Neural progenitor cell (in vitro differentiated cells): ENCODE measurements at regions not wholly inside any gene's neighbourhood (a gene's known extent, or its start where the extent isn't known, plus 50 kb on each side); places are given as distances from the start of the nearest gene placed in this dataset.
A peak's percentile ranks its signal among the peaks of the same experiment; 100 is the strongest.

Experiments
- DNase-seq: peaks from one replicate; pipeline ENCODE4 v3.0.0-alpha.2; 2016; ENCODE audit warnings: low spot score
- H2AFZ ChIP-seq: fragments of 200-600 bp; sonication (generic); replicated peaks from 2 replicates; pipeline ENCODE4 v1.6.1; 2016; ENCODE audit warnings: antibody characterized with exemption
- H3F3A ChIP-seq: fragments of 200-600 bp; sonication (generic); 2 replicates; pipeline ENCODE4 v1.6.1; 2016; ENCODE audit warnings: antibody characterized with exemption, low read depth
- H3K27ac ChIP-seq: fragments of 200-600 bp; sonication (generic); 2 replicates; pipeline ENCODE4 v1.5.1; 2016; ENCODE audit warnings: mild to moderate bottlenecking
- H3K27me3 ChIP-seq: fragments of 200-600 bp; sonication (generic); 2 replicates; pipeline ENCODE4 v1.6.1; 2016; ENCODE audit warnings: mild to moderate bottlenecking, moderate library complexity
- H3K36me3 ChIP-seq: fragments of 200-600 bp; sonication (generic); 2 replicates; pipeline ENCODE4 v1.5.1; 2016
- H3K4me1 ChIP-seq: fragments of 200-600 bp; sonication (generic); 2 replicates; pipeline ENCODE4 v1.6.1; 2016; ENCODE audit warnings: mixed run types
- H3K4me2 ChIP-seq: fragments of 200-600 bp; sonication (generic); 2 replicates; pipeline ENCODE4 v1.6.1; 2016
- H3K4me3 ChIP-seq: fragments of 200-600 bp; sonication (generic); 2 replicates; pipeline ENCODE4 v1.5.1; 2016
- H3K79me2 ChIP-seq: fragments of 200-600 bp; sonication (generic); 2 replicates; pipeline ENCODE4 v1.6.1; 2016; ENCODE audit warnings: low read depth
- H3K9ac ChIP-seq: fragments of 200-600 bp; sonication (generic); 2 replicates; pipeline ENCODE4 v1.6.1; 2016
- H3K9me3 ChIP-seq: fragments of 200-600 bp; sonication (generic); 2 replicates; pipeline ENCODE4 v1.5.1; 2016; ENCODE audit warnings: low read depth
- H4K20me1 ChIP-seq: fragments of 200-600 bp; sonication (generic); 2 replicates; pipeline ENCODE4 v1.6.1; 2016; ENCODE audit warnings: low read depth
- H3K27ac Mint-ChIP-seq: 3 replicates; pipeline ENCODE4 v1.8.0; 2021; ENCODE audit warnings: mixed read lengths
- H3K27me3 Mint-ChIP-seq: 2 replicates; pipeline ENCODE4 v1.8.0; 2022; ENCODE audit warnings: low read depth, mild to moderate bottlenecking, inconsistent platforms, moderate library complexity, mixed read lengths; ENCODE audit not compliant: insufficient read depth
- H3K36me3 Mint-ChIP-seq: 3 replicates; pipeline ENCODE4 v1.8.0; 2021; ENCODE audit warnings: mixed read lengths
- H3K4me1 Mint-ChIP-seq: 3 replicates; pipeline ENCODE4 v1.8.0; 2021; ENCODE audit warnings: mixed read lengths
- H3K4me3 Mint-ChIP-seq: 3 replicates; pipeline ENCODE4 v1.8.0; 2021; ENCODE audit warnings: mild to moderate bottlenecking, moderate library complexity, mixed read lengths
- H3K9me3 Mint-ChIP-seq: 3 replicates; pipeline ENCODE4 v1.8.0; 2020; ENCODE audit warnings: mixed read lengths
- CTCF ChIP-seq: fragments of 200-600 bp; sonication (generic); IDR thresholded peaks from 2 replicates; pipeline ENCODE4 v1.5.1; 2017; ENCODE audit warnings: antibody characterized with exemption, mild to moderate bottlenecking
- EZH2 ChIP-seq: fragments of 200-600 bp; sonication (generic); IDR thresholded peaks from 2 replicates; pipeline ENCODE4 v1.6.1; 2017; ENCODE audit warnings: antibody characterized with exemption, mild to moderate bottlenecking, moderate library complexity
- EZH2phosphoT487 ChIP-seq: fragments of 200-600 bp; sonication (generic); IDR thresholded peaks from 2 replicates; pipeline ENCODE4 v1.6.1; 2017; ENCODE audit warnings: antibody characterized with exemption

- H3K9me3 ChIP-seq: no peaks in the 10 kb centered on the region
- H2AFZ ChIP-seq: no peak overlapping the region
- no peak overlapping the region for H3K4me3 ChIP-seq
- H4K20me1 ChIP-seq: no peaks in the 10 kb centered on the region
- H3K27me3 ChIP-seq: no peaks in the 10 kb centered on the region
- Mint-ChIP-seq H3K4me1 (peaks cover 34% of the 10 kb centered on the region), H3K27me3 (peaks cover 11% of the 10 kb centered on the region), H3K4me3 (peak overlapping the region; percentile 14), H3K9me3 (no peaks in the 10 kb centered on the region), H3K27ac (peak overlapping the region; percentile 8), H3K36me3 (no peaks in the 10 kb centered on the region)
- no peaks in the 10 kb centered on the region for H3K4me1 ChIP-seq
- no peak for DNase-seq
- H3K9ac ChIP-seq: no peak overlapping the region
- no peaks in the 10 kb centered on the region for H3K79me2 ChIP-seq
- TF ChIP-seq EZH2phosphoT487 (no peak), EZH2 (no peak), CTCF (no peak)
- H3K27ac ChIP-seq: no peak overlapping the region
- H3F3A ChIP-seq: no peaks in the 10 kb centered on the region
- H3K36me3 ChIP-seq: no peaks in the 10 kb centered on the region
- no peak overlapping the region for H3K4me2 ChIP-seq
Measured at GRCh38 chr5:4877579-4877978, 262.6 kb upstream of the ADAMTS16 start.

- DNase-seq: no peak
Measured at GRCh38 chr5:4879075-4879474, 261.1 kb upstream of the ADAMTS16 start.

GRCh38 chr5:4879693-4880303, 260.3 kb upstream of the ADAMTS16 start:
- Histone ChIP-seq H3K4me3 (no peak overlapping the region), H3K9ac (no peak overlapping the region), H3K27me3 (no peaks in the 10 kb centered on the region), H3K9me3 (no peaks in the 10 kb centered on the region), H4K20me1 (no peaks in the 10 kb centered on the region), H3K36me3 (no peaks in the 10 kb centered on the region), H3F3A (no peaks in the 10 kb centered on the region), H3K79me2 (no peaks in the 10 kb centered on the region), H2AFZ (no peak overlapping the region), H3K27ac (no peak overlapping the region), H3K4me1 (no peaks in the 10 kb centered on the region), H3K4me2 (no peak overlapping the region)
- Mint-ChIP-seq H3K4me1 (peaks cover 34% of the 10 kb centered on the region), H3K27ac (peak overlapping the region; percentile 92), H3K9me3 (no peaks in the 10 kb centered on the region), H3K27me3 (peaks cover 9% of the 10 kb centered on the region), H3K4me3 (no peak overlapping the region), H3K36me3 (no peaks in the 10 kb centered on the region)
- TF ChIP-seq EZH2phosphoT487 (no peak), CTCF (peak; percentile 94)
- peak; percentile 77 for DNase-seq

More at GRCh38 chr5:4879075-4879474, 261.1 kb upstream of the ADAMTS16 start:
- H3K4me2 ChIP-seq: no peak overlapping the region
- H3F3A ChIP-seq: no peaks in the 10 kb centered on the region
- H3K79me2 ChIP-seq: no peaks in the 10 kb centered on the region
- TF ChIP-seq EZH2phosphoT487 (no peak), CTCF (no peak), EZH2 (no peak)
- H3K4me1 Mint-ChIP-seq: peaks cover 34% of the 10 kb centered on the region
- no peaks in the 10 kb centered on the region for H3K36me3 ChIP-seq
- no peak overlapping the region for H3K4me3 ChIP-seq
- no peak overlapping the region for H3K4me3 Mint-ChIP-seq
- H3K27me3 Mint-ChIP-seq: peaks cover 11% of the 10 kb centered on the region
- H3K36me3 Mint-ChIP-seq: no peaks in the 10 kb centered on the region
- H3K9me3 ChIP-seq: no peaks in the 10 kb centered on the region
- no peak overlapping the region for H3K9ac ChIP-seq
- no peak overlapping the region for H3K27ac Mint-ChIP-seq
- no peaks in the 10 kb centered on the region for H3K9me3 Mint-ChIP-seq
- no peak overlapping the region for H3K27ac ChIP-seq
- H4K20me1 ChIP-seq: no peaks in the 10 kb centered on the region
- no peak overlapping the region for H2AFZ ChIP-seq
- no peaks in the 10 kb centered on the region for H3K4me1 ChIP-seq
- H3K27me3 ChIP-seq: no peaks in the 10 kb centered on the region
